Hypothalamus (tissue), 51 donors: ENCODE measurements at regions not wholly inside any gene's neighbourhood (a gene's known extent, or its start where the extent isn't known, plus 50 kb on each side); places are given as distances from the start of the nearest gene placed in this dataset.
A peak's percentile ranks its signal among the peaks of the same experiment; 100 is the strongest.
"Not testable (repeated sequence)": the region's sequence is repeated elsewhere in the genome, so short reads cannot be mapped to it uniquely, and the experiment has no call there.

ENCODE experiments used
- DNase-seq, 51 donors: peaks; one replicate each; lab custom pipeline; 2025; lab: John Stamatoyannopoulos, UW

GRCh38 chr9:113664181-113664875, 200.8 kb downstream of the RGS3 start:
- no peak for DNase-seq

- no peak for DNase-seq
Measured at GRCh38 chr9:113665064-113665463, 201.5 kb downstream of the RGS3 start.

- no peak for DNase-seq
Measured at GRCh38 chr9:113665756-113666155, 202.2 kb downstream of the RGS3 start.

- no peak for DNase-seq
Measured at GRCh38 chr9:113668061-113668460, 204.5 kb downstream of the RGS3 start.

- DNase-seq, result no peak
Measured at GRCh38 chr9:113669522-113670115, 206.1 kb downstream of the RGS3 start.

DNA sequence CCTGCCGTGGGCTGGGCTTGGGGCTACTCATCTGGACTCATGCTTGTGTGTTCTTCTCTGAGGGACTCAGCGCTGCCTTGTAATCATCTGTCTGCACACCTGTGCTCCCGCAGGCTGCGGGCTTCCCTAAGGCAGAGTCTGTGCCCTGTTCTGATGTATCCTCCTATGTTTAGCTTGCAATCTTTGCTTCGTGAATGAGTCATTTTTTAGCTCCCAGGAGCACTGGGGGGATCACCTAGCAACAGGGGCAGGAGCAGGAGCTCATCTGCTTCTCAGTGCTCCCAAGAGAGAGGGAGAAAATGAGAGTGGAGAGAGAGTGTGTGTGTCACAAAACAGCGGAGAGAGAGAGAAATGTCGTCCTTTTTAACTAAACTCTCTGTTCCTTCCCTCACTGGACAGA, 202.4 kb upstream of the ZNF618 start:
- peak in 4 of 51 donors; percentile 2 to 20 (median 14) for DNase-seq

- DNase-seq, result no peak
Measured at GRCh38 chr9:113674436-113674835, 201.7 kb upstream of the ZNF618 start.

DNA sequence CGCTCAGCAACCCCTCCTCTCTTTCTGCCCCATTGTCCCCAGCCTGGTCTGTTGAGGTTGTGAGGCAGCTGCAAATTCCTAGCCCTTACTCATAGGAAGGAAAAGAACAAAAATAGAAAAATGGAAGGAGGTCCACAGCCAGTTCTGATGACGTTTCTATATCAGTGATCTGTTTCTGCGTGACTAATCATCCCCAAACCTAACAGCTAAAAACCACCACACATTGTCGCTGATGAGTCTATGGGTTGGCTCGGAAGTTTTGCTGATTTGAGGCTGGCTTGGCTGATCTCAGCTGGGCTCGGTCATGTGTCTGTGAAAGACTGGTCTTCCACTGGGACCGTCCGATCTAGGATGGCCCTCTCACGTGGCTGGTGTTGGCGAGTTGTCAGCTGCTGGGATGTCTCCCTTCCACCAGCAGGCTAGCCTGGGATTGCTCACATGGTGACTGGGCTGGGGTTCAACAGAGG, 200.6 kb upstream of the ZNF618 start:
- peak in 1 of 51 donors; percentile 7 for DNase-seq

DNA sequence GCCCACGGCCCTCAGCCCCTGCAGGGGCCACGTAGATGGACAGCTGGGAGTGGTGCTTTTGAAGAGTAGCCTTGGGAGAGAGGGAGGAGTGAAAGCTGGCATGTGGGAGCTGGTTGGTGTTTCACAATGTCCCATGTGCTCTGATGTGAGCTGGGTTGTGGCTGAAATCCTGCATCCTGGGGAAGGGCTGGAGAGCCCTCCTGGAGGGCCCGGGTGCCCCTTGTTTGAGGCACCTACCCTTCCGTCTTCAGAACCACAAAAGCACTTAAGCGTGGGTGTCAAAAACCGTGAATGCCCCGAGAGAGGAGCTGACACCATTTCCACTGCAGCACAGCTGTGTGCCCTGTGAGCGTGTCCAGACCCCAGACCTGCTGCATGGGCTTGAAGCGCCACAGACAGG, 199.1 kb upstream of the ZNF618 start:
- no peak for DNase-seq

- no peak for DNase-seq
Measured at GRCh38 chr9:113677569-113677968, 198.5 kb upstream of the ZNF618 start.

DNA sequence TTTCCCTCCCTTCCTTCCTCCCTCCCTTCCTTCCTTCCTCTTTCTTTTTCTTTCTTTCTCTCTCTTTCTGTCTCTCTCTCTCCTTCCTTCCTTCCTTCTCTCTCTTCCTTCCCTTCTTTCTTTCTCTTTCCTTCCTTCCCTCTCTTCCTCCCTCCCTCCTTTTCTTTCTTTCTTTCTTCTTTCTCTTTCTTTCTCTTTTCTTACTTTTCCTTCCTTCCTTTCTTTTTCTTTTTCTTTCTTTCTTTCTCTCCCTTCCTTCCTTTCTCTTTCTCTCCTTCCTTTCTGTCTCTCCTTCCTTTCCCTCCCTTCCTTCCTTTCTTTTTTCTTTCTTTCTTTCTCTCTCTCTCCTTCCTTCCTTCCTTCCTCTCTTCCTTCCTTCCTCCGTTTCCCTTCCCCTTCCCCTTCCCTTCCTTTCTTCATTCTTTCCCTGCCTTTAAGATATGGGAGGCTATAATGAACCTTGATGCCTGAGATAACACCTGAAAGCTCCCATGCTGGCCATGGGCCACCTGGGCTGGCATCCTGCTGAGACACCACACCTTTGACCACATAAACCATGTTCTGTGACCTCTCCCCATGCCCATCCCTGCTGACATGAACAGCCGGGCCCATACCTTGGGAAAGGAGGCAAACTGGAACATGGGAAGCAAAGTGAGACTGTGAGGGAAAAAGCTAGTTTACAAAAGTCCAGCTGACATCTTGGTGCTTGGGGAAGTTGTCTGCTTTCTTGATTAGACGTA, 197.8 kb upstream of the ZNF618 start:
- DNase-seq, result no peak

- DNase-seq, result no peak
Measured at GRCh38 chr9:113678859-113679256, 197.3 kb upstream of the ZNF618 start.

GRCh38 chr9:113682297-113682771, 193.8 kb upstream of the ZNF618 start:
- DNase-seq, result peak in 44 of 51 donors; percentile 2 to 75 (median 32)

- not testable (repeated sequence) for DNase-seq
Measured at GRCh38 chr9:113685636-113686035, 190.5 kb upstream of the ZNF618 start.

DNA sequence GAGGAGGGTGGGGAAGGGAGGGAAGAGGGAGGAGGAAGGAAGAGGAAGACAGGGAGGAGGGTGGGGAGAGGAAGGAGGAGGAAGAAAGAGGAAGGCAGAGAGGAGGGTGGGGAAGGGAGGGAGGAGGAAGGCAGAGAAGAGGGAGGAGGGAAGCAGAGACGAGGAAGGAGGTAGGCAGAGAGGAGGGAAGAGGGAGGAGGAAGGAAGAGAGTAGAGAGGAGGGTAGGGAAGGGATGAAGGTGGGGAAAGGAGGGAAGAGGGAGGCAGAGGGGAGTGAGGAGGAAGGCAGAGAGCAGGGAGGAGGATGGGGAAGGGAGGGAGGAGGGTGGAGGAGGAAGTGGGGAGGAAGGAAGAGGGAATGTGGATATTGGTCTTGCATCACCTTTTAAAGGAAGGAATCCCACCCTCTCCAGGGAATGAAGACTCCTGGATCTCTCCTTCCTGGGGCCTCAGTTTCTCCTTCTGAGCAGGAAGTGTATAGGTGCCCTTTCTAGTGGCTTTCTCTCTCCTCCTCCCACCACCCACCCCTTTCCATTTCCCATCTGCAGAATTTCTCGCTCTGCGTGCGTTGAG, 188.9 kb upstream of the ZNF618 start:
- no peak for DNase-seq

- DNase-seq, result no peak
Measured at GRCh38 chr9:113687680-113688371, 188.3 kb upstream of the ZNF618 start.

DNA sequence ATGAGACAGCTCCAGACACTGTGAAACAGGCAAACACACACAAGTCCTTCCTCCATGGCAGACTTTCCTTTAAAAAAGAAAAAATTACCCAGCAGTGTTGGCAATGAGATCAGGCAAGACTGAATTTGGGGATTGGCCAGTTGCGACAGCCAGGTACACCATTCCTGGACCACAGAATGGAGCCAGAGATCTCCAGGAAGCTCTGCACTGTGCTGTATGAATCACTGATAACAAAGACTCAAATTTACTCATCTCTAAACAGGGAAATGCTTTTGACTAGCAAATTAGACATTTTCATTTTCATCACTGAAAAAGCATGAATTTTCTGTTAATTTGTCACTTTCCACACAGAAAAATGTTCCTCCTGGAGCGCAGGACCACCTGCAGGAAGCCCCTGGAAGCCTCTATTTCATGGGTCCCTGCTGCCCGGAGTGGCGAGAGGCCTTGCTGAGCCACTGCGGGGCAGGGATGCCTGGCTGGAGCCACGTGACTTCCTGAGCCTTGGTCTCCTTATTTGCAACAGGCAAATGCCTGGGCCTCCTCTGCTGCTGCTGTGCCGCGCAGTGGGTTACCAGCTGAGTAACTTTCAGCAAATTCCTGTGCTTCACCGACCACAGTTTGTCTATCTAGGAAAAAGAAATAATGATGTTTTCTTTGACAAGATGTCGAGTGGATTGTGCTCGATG, 185.9 kb upstream of the ZNF618 start:
- no peak for DNase-seq

GRCh38 chr9:113692256-113692655, 183.9 kb upstream of the ZNF618 start:
- DNase-seq, result no peak

- DNase-seq, result no peak
Measured at GRCh38 chr9:113694912-113695311, 181.2 kb upstream of the ZNF618 start.

DNA sequence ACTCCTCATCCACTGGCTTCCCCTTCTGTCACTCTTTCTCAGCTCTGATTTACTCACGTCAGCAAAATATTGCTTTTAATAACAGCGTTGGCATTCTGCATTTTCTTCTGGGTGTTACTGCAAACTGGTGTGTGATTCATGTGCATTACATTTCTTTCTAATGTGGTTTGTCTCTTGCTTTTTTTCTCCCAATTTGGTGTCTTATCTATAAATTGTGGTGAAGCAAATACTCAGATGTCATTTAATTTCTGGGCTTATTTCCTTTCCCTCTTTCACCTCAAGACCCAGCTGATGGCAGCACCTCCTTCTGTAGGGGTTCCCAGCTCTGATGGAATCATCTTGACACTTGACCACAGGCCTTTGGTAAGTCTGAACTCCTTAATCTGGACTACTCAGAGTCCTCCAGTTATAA, 180.7 kb upstream of the ZNF618 start:
- DNase-seq, result no peak
